ENCODE measurements at regions not wholly inside any gene's neighbourhood (a gene's known extent, or its start where the extent isn't known, plus 50 kb on each side); places are given as distances from the start of the nearest gene placed in this dataset.

- BruUV-seq (replicated peaks), result no TSS peak
- H3K9me3 Mint-ChIP-seq (ENCODE audit: low read depth, unreplicated experiment), result no peaks in the 10 kb centered on the region
- peaks cover 5% of the 10 kb centered on the region for H3K36me3 Mint-ChIP-seq (ENCODE audit: insufficient read depth, unreplicated experiment)
- H3K27ac Mint-ChIP-seq (ENCODE audit: unreplicated experiment), result no peak overlapping the region
- intact Hi-C loops (cut with micrococcal nuclease; ENCODE audit: unreplicated experiment), result no loop called here
- peaks cover 11% of the 10 kb centered on the region for H3K4me1 Mint-ChIP-seq (ENCODE audit: low read depth, unreplicated experiment)
- CTCF ChIA-PET, result interaction anchor here (0.8 to 1.0 kb wide), 2 partner anchors 9 to 19 kb away, joined by 3 read pairs; no protein-coding TSS in a partner anchor
- no peak for TF ChIP-seq CTCF (IDR thresholded peaks at IDR 0.05; ENCODE audit: unreplicated experiment)
- H3K4me3 Mint-ChIP-seq (ENCODE audit: low read depth, unreplicated experiment), result no peak overlapping the region
- DNase-seq, result peak; percentile 75
- H3K27me3 Mint-ChIP-seq (ENCODE audit: unreplicated experiment), result no peaks in the 10 kb centered on the region
Observed at GRCh38 chrX:39736216-39737211, 361.2 kb downstream of the BCOR start.

GRCh38 chrX:39739585-39739984, 358.2 kb downstream of the BCOR start:
- DNase-seq, result no peak
- CTCF ChIA-PET, result interaction anchor here (0.7 kb wide), 1 partner anchor 33 kb away, joined by 3 read pairs; no protein-coding TSS in a partner anchor
- no TSS peak for BruUV-seq (replicated peaks)
- intact Hi-C loops (cut with micrococcal nuclease; ENCODE audit: unreplicated experiment), result no loop called here
- peaks cover 13% of the 10 kb centered on the region for H3K4me1 Mint-ChIP-seq (ENCODE audit: low read depth, unreplicated experiment)
- no peak for TF ChIP-seq CTCF (IDR thresholded peaks at IDR 0.05; ENCODE audit: unreplicated experiment)
- H3K36me3 Mint-ChIP-seq (ENCODE audit: insufficient read depth, unreplicated experiment), result no peaks in the 10 kb centered on the region
- H3K4me3 Mint-ChIP-seq (ENCODE audit: low read depth, unreplicated experiment), result no peak overlapping the region
- no peaks in the 10 kb centered on the region for H3K9me3 Mint-ChIP-seq (ENCODE audit: low read depth, unreplicated experiment)
- H3K27ac Mint-ChIP-seq (ENCODE audit: unreplicated experiment), result no peak overlapping the region
- no peaks in the 10 kb centered on the region for H3K27me3 Mint-ChIP-seq (ENCODE audit: unreplicated experiment)

- intact Hi-C loops (cut with micrococcal nuclease; ENCODE audit: unreplicated experiment), result no loop called here
- TF ChIP-seq CTCF (IDR thresholded peaks at IDR 0.05; ENCODE audit: unreplicated experiment), result no peak
- Mint-ChIP-seq H3K36me3 (ENCODE audit: insufficient read depth, unreplicated experiment) (no peaks in the 10 kb centered on the region), H3K27ac (ENCODE audit: unreplicated experiment) (no peak overlapping the region), H3K4me3 (ENCODE audit: low read depth, unreplicated experiment) (no peak overlapping the region), H3K4me1 (ENCODE audit: low read depth, unreplicated experiment) (peaks cover 16% of the 10 kb centered on the region), H3K27me3 (ENCODE audit: unreplicated experiment) (no peaks in the 10 kb centered on the region), H3K9me3 (ENCODE audit: low read depth, unreplicated experiment) (no peaks in the 10 kb centered on the region)
- CTCF ChIA-PET, result no interaction called here
- BruUV-seq (replicated peaks), result no TSS peak
- DNase-seq, result no peak
Observed at GRCh38 chrX:39740078-39740477, 357.7 kb downstream of the BCOR start.

- Mint-ChIP-seq H3K27me3 (ENCODE audit: unreplicated experiment) (no peaks in the 10 kb centered on the region), H3K27ac (ENCODE audit: unreplicated experiment) (no peak overlapping the region), H3K9me3 (ENCODE audit: low read depth, unreplicated experiment) (no peaks in the 10 kb centered on the region), H3K4me1 (ENCODE audit: low read depth, unreplicated experiment) (peaks cover 32% of the 10 kb centered on the region), H3K36me3 (ENCODE audit: insufficient read depth, unreplicated experiment) (no peaks in the 10 kb centered on the region), H3K4me3 (ENCODE audit: low read depth, unreplicated experiment) (no peak overlapping the region)
- no peak for DNase-seq
- no TSS peak for BruUV-seq (replicated peaks)
- CTCF ChIA-PET, result no interaction called here
- intact Hi-C loops (cut with micrococcal nuclease; ENCODE audit: unreplicated experiment), result no loop called here
- no peak for TF ChIP-seq CTCF (IDR thresholded peaks at IDR 0.05; ENCODE audit: unreplicated experiment)
Observed at GRCh38 chrX:39741904-39742303, 355.9 kb downstream of the BCOR start.

Measured in Calu3 (cell line).